Neural cell (in vitro differentiated cells): ENCODE measurements at regions not wholly inside any gene's neighbourhood (a gene's known extent, or its start where the extent isn't known, plus 50 kb on each side); places are given as distances from the start of the nearest gene placed in this dataset.

Experiments
- H2AFZ ChIP-seq: fragments of 200-600, 300-800 bp; sonication (generic), shearing (Covaris generic); 2 replicates; pipeline ENCODE4 v1.6.0; 2014; ENCODE audit warnings: low read depth, mild to moderate bottlenecking, antibody characterized with exemption, low read length, moderate library complexity
- H3F3A ChIP-seq: fragments of 200-600 bp; shearing (Covaris generic); 2 replicates; pipeline ENCODE4 v1.6.1; 2016; ENCODE audit warnings: mild to moderate bottlenecking, moderate library complexity, mixed read lengths, antibody characterized with exemption, low read length; ENCODE audit not compliant: insufficient read depth, poor library complexity, severe bottlenecking
- H3K27ac ChIP-seq: fragments of 200-600, 300-800 bp; sonication (generic), shearing (Covaris generic); 2 replicates; pipeline ENCODE4 v1.5.1; 2014; ENCODE audit warnings: mild to moderate bottlenecking, low read length, moderate library complexity
- H3K27me3 ChIP-seq: fragments of 300-800, 200-600 bp; sonication (generic), shearing (Covaris generic); 2 replicates; pipeline ENCODE4 v1.6.0; 2014; ENCODE audit warnings: mild to moderate bottlenecking, low read depth, low read length, moderate library complexity; ENCODE audit not compliant: insufficient read depth
- H3K36me3 ChIP-seq: fragments of 300-800, 200-600 bp; sonication (generic), shearing (Covaris generic); 2 replicates; pipeline ENCODE4 v1.5.1; 2014; ENCODE audit warnings: mild to moderate bottlenecking, antibody characterized with exemption, low read length, moderate library complexity; ENCODE audit not compliant: insufficient read depth
- H3K4me2 ChIP-seq: fragments of 300-800, 200-600 bp; sonication (generic), shearing (Covaris generic); 2 replicates; pipeline ENCODE4 v1.6.0; 2014; ENCODE audit warnings: mild to moderate bottlenecking, low read length
- H3K4me3 ChIP-seq: fragments of 300-800, 200-600 bp; sonication (generic), shearing (Covaris generic); 2 replicates; pipeline ENCODE4 v1.5.1; 2014; ENCODE audit warnings: mild to moderate bottlenecking, low read length, moderate library complexity
- H3K79me2 ChIP-seq: fragments of 200-600 bp; shearing (Covaris generic); replicated peaks from 2 replicates; pipeline ENCODE4 v1.6.0; 2014; ENCODE audit warnings: mild to moderate bottlenecking, low read length, moderate library complexity; ENCODE audit not compliant: insufficient read depth
- H3K9ac ChIP-seq: fragments of 300-800, 200-600 bp; sonication (generic), shearing (Covaris generic); 2 replicates; pipeline ENCODE4 v1.6.1; 2016; ENCODE audit warnings: mild to moderate bottlenecking, low read length, mixed read lengths
- H3K9me2 ChIP-seq: fragments of 200-600 bp; shearing (Covaris generic); 2 replicates; pipeline ENCODE4 v1.6.1; 2016; ENCODE audit warnings: mild to moderate bottlenecking, low read length, mixed read lengths; ENCODE audit not compliant: insufficient read depth
- H3K9me3 ChIP-seq: fragments of 200-600, 300-800 bp; sonication (generic), shearing (Covaris generic); 2 replicates; pipeline ENCODE4 v1.6.1; 2016; ENCODE audit warnings: mild to moderate bottlenecking, mixed run types, low read length, moderate library complexity, mixed read lengths
- H4K20me1 ChIP-seq: fragments of 200-600 bp; shearing (Covaris generic); 2 replicates; pipeline ENCODE4 v1.6.1; 2016; ENCODE audit warnings: mild to moderate bottlenecking, mixed run types; ENCODE audit not compliant: insufficient read depth
- CTCF ChIP-seq: fragments of 450-650 bp; IDR thresholded peaks from 2 replicates; pipeline ENCODE4 v1.5.1; 2014; ENCODE audit warnings: antibody characterized with exemption, mild to moderate bottlenecking, moderate library complexity; ENCODE audit not compliant: poor library complexity, severe bottlenecking
- EP300 ChIP-seq: fragments of 450-650 bp; conservative IDR thresholded peaks from 2 replicates; pipeline ENCODE4 v1.6.1; 2014; ENCODE audit warnings: antibody characterized with exemption, mild to moderate bottlenecking, moderate library complexity; ENCODE audit not compliant: poor library complexity, severe bottlenecking
- EZH2 ChIP-seq: fragments of 200-600, 300-800 bp; shearing (Covaris generic), sonication (generic); IDR thresholded peaks from 2 replicates; pipeline ENCODE4 v1.6.1; 2014; ENCODE audit warnings: antibody characterized with exemption, low read length, borderline replicate concordance, mild to moderate bottlenecking; ENCODE audit not compliant: insufficient read depth, poor library complexity, severe bottlenecking
- MXI1 ChIP-seq: fragments of 450-650 bp; conservative IDR thresholded peaks from 2 replicates; pipeline ENCODE4 v1.6.1; 2014; ENCODE audit warnings: antibody characterized with exemption, mild to moderate bottlenecking; ENCODE audit not compliant: poor library complexity, severe bottlenecking
- POLR2AphosphoS5 ChIP-seq: IDR thresholded peaks from 2 replicates; pipeline ENCODE4 v1.6.1; 2012
- RAD21 ChIP-seq: fragments of 450-650 bp; conservative IDR thresholded peaks from 2 replicates; pipeline ENCODE4 v1.6.1; 2014; ENCODE audit warnings: antibody characterized with exemption, mild to moderate bottlenecking, moderate library complexity
- REST ChIP-seq: IDR thresholded peaks from 2 replicates; pipeline ENCODE4 v1.6.1; 2012; ENCODE audit warnings: borderline replicate concordance
- SMC3 ChIP-seq: fragments of 450-650 bp; conservative IDR thresholded peaks from 2 replicates; pipeline ENCODE4 v1.6.1; 2014; ENCODE audit warnings: antibody characterized with exemption, mild to moderate bottlenecking, moderate library complexity; ENCODE audit not compliant: poor library complexity
- TAF1 ChIP-seq: IDR thresholded peaks from 2 replicates; pipeline ENCODE4 v1.6.1; 2012; ENCODE audit warnings: low read depth

- Histone ChIP-seq H3K4me2 (no peak overlapping the region), H2AFZ (no peak overlapping the region), H3K9me2 (no peaks in the 10 kb centered on the region), H3K79me2 (no peaks in the 10 kb centered on the region), H4K20me1 (no peaks in the 10 kb centered on the region), H3K9me3 (no peaks in the 10 kb centered on the region), H3K9ac (no peak overlapping the region), H3F3A (no peaks in the 10 kb centered on the region), H3K27ac (no peak overlapping the region), H3K4me3 (no peak overlapping the region), H3K36me3 (no peaks in the 10 kb centered on the region), H3K27me3 (no peaks in the 10 kb centered on the region)
- TF ChIP-seq EZH2 (no peak), CTCF (no peak), MXI1 (no peak), REST (no peak), RAD21 (no peak), SMC3 (no peak), EP300 (no peak), TAF1 (no peak), POLR2AphosphoS5 (no peak)
These were observed 391.1 kb downstream of the AASDHPPT start for GRCh38 chr11:106468531-106468930.

GRCh38 chr11:106470230-106470629 is 392.8 kb downstream of the AASDHPPT start:
- no peak overlapping the region for H3K4me3 ChIP-seq
- no peaks in the 10 kb centered on the region for H4K20me1 ChIP-seq
- no peaks in the 10 kb centered on the region for H3K79me2 ChIP-seq
- H3K36me3 ChIP-seq = no peaks in the 10 kb centered on the region
- no peak overlapping the region for H3K4me2 ChIP-seq
- no peak overlapping the region for H3K9ac ChIP-seq
- no peaks in the 10 kb centered on the region for H3K9me2 ChIP-seq
- no peaks in the 10 kb centered on the region for H3K9me3 ChIP-seq
- no peaks in the 10 kb centered on the region for H3K27me3 ChIP-seq
- H3K27ac ChIP-seq = no peak overlapping the region
- H2AFZ ChIP-seq = no peak overlapping the region
- H3F3A ChIP-seq = no peaks in the 10 kb centered on the region
- TF ChIP-seq MXI1 (no peak), EZH2 (no peak), EP300 (no peak), CTCF (no peak), RAD21 (no peak), TAF1 (no peak), SMC3 (no peak), POLR2AphosphoS5 (no peak), REST (no peak)
